Skeletal muscle cell (primary cell): ENCODE measurements at regions not wholly inside any gene's neighbourhood (a gene's known extent, or its start where the extent isn't known, plus 50 kb on each side); places are given as distances from the start of the nearest gene placed in this dataset.

Experiments used
- DNase-seq: peaks from one replicate; pipeline ENCODE4 v3.0.0-alpha.2; 2010; ENCODE audit warnings: low read depth
- H3K4me3 ChIP-seq: 2 replicates; pipeline ENCODE4 v1.5.1; 2011; ENCODE audit warnings: low read depth, mild to moderate bottlenecking, control low read depth, low read length, moderate library complexity

DNA sequence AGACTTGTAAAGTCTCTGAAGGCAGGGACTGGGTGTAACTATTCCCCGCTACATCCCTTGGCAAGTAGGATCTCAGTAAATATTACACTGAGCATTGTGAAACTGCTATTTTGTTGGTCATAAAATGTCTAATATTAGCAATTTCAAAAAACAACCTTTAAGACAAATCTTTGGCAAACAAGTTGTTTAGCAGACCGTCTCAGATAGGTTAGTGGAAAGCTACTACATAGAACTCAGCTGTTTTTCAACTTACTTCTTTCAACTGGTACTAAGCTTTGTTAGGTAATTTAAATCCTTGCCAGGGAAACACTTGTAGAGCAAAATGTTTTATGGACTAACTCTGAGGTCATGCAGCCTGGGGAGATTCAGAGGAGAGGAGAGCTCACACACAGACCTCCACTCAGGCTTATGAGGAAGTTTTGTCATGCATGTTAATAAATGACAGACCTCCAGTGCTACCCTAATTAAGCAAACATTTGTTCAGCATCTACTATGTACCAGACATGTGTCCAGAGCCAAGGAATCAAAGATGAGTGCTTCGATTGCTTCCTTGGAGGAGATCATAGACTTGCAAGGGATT is 61.6 kb upstream of the STAC start:
- H3K4me3 ChIP-seq = no peak overlapping the region
- DNase-seq = no peak

- no peak for DNase-seq
- H3K4me3 ChIP-seq = no peak overlapping the region
These were observed 60.6 kb upstream of the STAC start for GRCh38 chr3:36319680-36320079.
